Endothelial cell of umbilical vein (primary cell): ENCODE measurements at regions not wholly inside any gene's neighbourhood (a gene's known extent, or its start where the extent isn't known, plus 50 kb on each side); places are given as distances from the start of the nearest gene placed in this dataset.

Source experiments
- BruUV-seq: library from RNA; stranded (reverse); fragments of 400-500 nt; replicated peaks from 2 replicates; lab custom pipeline; 2021; lab: Mats Ljungman, UMichigan
- CTCF ChIA-PET: fragments of 300-600, 350-600 bp; sonication (Branson Sonifier 250); formaldehyde crosslinking; loops from one replicate; lab custom pipeline; 2021; ENCODE audit warnings: antibody characterized with exemption, inconsistent platforms; lab: Charles Lee
- POLR2A ChIA-PET: fragments of 300-600, 350-600 bp; sonication (Branson Sonifier 250); formaldehyde crosslinking; loops from one replicate; lab custom pipeline; 2021; ENCODE audit warnings: antibody characterized with exemption, inconsistent platforms; lab: Charles Lee
- DNase-seq: peaks from one replicate; pipeline ENCODE4 v3.0.0-alpha.2; 2011; ENCODE audit warnings: low read depth, low spot score
- FAIRE-seq: peaks from 2 replicates; lab custom pipeline; 2011; peaks lifted over from hg19 to GRCh38; lab: Jason Lieb, UNC
- H2AFZ ChIP-seq: 2 replicates; pipeline ENCODE4 v1.6.0; 2012; ENCODE audit warnings: low read depth, low read length, control low read depth, inconsistent platforms
- H3K27ac ChIP-seq: 2 replicates; pipeline ENCODE4 v1.5.1; 2011; ENCODE audit warnings: low read depth, mild to moderate bottlenecking, control low read depth, low read length, moderate library complexity; ENCODE audit not compliant: insufficient read depth
- H3K27me3 ChIP-seq, 2 experiments: 2 replicates each; pipeline versions ENCODE4 v1.6.0 to v1.6.1; 2011; ENCODE audit warnings: low read length in 2 of 2, mixed read lengths in 1 of 2; ENCODE audit not compliant: control insufficient read depth in 2 of 2, insufficient read depth in 2 of 2
- H3K36me3 ChIP-seq, 2 experiments: 2 replicates in 1 of 2; 3 replicates in 1 of 2; pipeline ENCODE4 v1.5.1; 2011; ENCODE audit warnings: low read length in 2 of 2, mild to moderate bottlenecking in 1 of 2, moderate library complexity in 1 of 2; ENCODE audit not compliant: control insufficient read depth in 2 of 2, insufficient read depth in 2 of 2; ENCODE audit errors: extremely low read depth in 1 of 2
- H3K4me1 ChIP-seq: 3 replicates; pipeline ENCODE4 v1.5.1; 2011; ENCODE audit warnings: mild to moderate bottlenecking, low read length; ENCODE audit not compliant: control insufficient read depth, insufficient read depth; ENCODE audit errors: extremely low read depth
- H3K4me2 ChIP-seq: 2 replicates; pipeline ENCODE4 v1.6.1; 2011; ENCODE audit warnings: low read length, control low read depth, mixed read lengths; ENCODE audit not compliant: insufficient read depth
- H3K4me3 ChIP-seq, 3 experiments: fragments of 200-600 bp in 1 of 3; sonication (generic), shearing (Covaris generic) in 1 of 3; replicated peaks in 1 of 3; 2 replicates each; pipeline ENCODE4 v1.5.1; 2011 to 2016; ENCODE audit warnings: control low read depth in 3 of 3, low read length in 3 of 3, mild to moderate bottlenecking in 2 of 3, inconsistent platforms in 1 of 3, low read depth in 1 of 3, moderate library complexity in 1 of 3; ENCODE audit not compliant: insufficient read depth in 1 of 3
- H3K79me2 ChIP-seq: 2 replicates; pipeline ENCODE4 v1.6.0; 2012; ENCODE audit warnings: low read length, inconsistent platforms; ENCODE audit not compliant: control insufficient read depth, insufficient read depth
- H3K9ac ChIP-seq: replicated peaks from 2 replicates; pipeline ENCODE3; 2011; ENCODE audit warnings: low read length, control low read depth; ENCODE audit not compliant: insufficient read depth; ENCODE audit errors: extremely low read depth
- H3K9me1 ChIP-seq: replicated peaks from 3 replicates; pipeline ENCODE4 v1.6.0; 2011; ENCODE audit warnings: mild to moderate bottlenecking, low read length; ENCODE audit not compliant: control insufficient read depth, insufficient read depth; ENCODE audit errors: extremely low read depth
- H3K9me3 ChIP-seq: replicated peaks from 2 replicates; pipeline ENCODE4 v1.5.1; 2012; ENCODE audit warnings: low read length, inconsistent platforms; ENCODE audit not compliant: control insufficient read depth, insufficient read depth
- H4K20me1 ChIP-seq: replicated peaks from 2 replicates; pipeline ENCODE3; 2011; ENCODE audit warnings: mild to moderate bottlenecking, low read length; ENCODE audit not compliant: control insufficient read depth, insufficient read depth; ENCODE audit errors: extremely low read depth
- JUN ChIP-seq: IDR thresholded peaks from 2 replicates; pipeline ENCODE4 v1.6.1; 2011; ENCODE audit warnings: borderline replicate concordance, low read depth; ENCODE audit not compliant: insufficient read length, insufficient read depth
- MYC ChIP-seq: IDR thresholded peaks from one replicate; pipeline ENCODE4 v1.6.1; 2011; ENCODE audit warnings: mild to moderate bottlenecking, low read depth, low read length
- dilution Hi-C: fragments of 300-500 bp; cut with MboI; formaldehyde crosslinking; loops from one replicate; pipeline ENCODE4 v1.15.0; 2019; ENCODE audit warnings: low sequenced_read_pairs; ENCODE audit not compliant: extremely low pct_ligation_motif_present
- intact Hi-C: fragments of 100-400 bp; cut with micrococcal nuclease; formaldehyde crosslinking; loops from one replicate; pipeline ENCODE4 v1.10.0; 2022
- TF ChIP-seq, protein P1 (sequence below), 2 donors: IDR thresholded peaks; 1 replicate in 1 of 2; 2 replicates in 1 of 2; pipeline ENCODE4 v1.5.1; 2011; ENCODE audit warnings: low read length in 2 of 2, mild to moderate bottlenecking in 2 of 2, moderate library complexity in 2 of 2, control low read depth in 1 of 2, inconsistent platforms in 1 of 2, low read depth in 1 of 2; ENCODE audit not compliant: insufficient read depth in 1 of 2; ENCODE audit errors: extremely low read depth in 1 of 2
- TF ChIP-seq, protein P2 (sequence below): IDR thresholded peaks from 2 replicates; pipeline ENCODE4 v1.6.1; 2011; ENCODE audit not compliant: insufficient read depth, insufficient read length

DNA sequence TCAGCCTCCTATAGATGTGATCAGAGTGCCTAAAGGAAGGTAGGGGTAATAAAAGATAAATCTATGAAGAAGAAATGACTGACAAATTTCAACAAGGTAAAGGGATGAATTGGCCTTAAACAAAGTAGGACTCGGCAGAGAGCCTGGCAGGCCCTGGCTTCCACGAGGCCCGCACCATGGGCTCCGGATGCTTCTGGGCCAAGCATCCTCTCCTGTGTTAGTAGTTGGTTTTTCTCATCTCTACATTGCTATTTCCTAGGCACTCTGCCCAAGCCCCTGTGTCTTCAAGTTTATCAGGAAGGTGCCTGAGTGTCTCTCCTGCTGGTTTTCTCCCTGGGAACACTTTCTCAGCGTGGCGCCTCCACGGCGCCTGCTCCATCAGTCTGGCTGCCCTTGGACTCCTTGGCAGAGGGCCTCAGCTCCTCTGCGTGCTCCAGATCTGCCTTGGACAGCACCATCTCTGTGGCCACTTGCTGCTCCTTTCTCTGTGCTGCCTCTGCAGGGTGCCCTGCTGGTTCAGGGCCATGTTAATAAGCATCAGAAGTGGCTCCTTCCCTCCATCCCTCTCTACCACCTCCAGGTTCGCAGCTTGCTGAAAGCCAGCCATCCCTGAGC is 413.3 kb upstream of the DPP6 start:
- no peaks in the 10 kb centered on the region for H3K36me3 ChIP-seq
- H3K9me3 ChIP-seq: peaks cover 6% of the 10 kb centered on the region
- no peak overlapping the region for H3K4me3 ChIP-seq
- H4K20me1 ChIP-seq: no peaks in the 10 kb centered on the region
- no peaks in the 10 kb centered on the region for H3K9me1 ChIP-seq
- ChIA-PET CTCF (no interaction called here), POLR2A (no interaction called here)
- H3K4me2 ChIP-seq: no peak overlapping the region
- TF ChIP-seq, protein P1, sequence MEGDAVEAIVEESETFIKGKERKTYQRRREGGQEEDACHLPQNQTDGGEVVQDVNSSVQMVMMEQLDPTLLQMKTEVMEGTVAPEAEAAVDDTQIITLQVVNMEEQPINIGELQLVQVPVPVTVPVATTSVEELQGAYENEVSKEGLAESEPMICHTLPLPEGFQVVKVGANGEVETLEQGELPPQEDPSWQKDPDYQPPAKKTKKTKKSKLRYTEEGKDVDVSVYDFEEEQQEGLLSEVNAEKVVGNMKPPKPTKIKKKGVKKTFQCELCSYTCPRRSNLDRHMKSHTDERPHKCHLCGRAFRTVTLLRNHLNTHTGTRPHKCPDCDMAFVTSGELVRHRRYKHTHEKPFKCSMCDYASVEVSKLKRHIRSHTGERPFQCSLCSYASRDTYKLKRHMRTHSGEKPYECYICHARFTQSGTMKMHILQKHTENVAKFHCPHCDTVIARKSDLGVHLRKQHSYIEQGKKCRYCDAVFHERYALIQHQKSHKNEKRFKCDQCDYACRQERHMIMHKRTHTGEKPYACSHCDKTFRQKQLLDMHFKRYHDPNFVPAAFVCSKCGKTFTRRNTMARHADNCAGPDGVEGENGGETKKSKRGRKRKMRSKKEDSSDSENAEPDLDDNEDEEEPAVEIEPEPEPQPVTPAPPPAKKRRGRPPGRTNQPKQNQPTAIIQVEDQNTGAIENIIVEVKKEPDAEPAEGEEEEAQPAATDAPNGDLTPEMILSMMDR (IDR thresholded peaks at IDR 0.05; ENCODE audit: extremely low read depth in 1 of 2, insufficient read depth in 1 of 2, low read depth in 1 of 2, low read length in 2 of 2): no peak
- no peak for TF ChIP-seq MYC
- TF ChIP-seq, protein P2, sequence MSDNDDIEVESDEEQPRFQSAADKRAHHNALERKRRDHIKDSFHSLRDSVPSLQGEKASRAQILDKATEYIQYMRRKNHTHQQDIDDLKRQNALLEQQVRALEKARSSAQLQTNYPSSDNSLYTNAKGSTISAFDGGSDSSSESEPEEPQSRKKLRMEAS: no peak
- dilution Hi-C loops: no loop called here
- no peak overlapping the region for H3K9ac ChIP-seq
- no peak overlapping the region for H2AFZ ChIP-seq
- FAIRE-seq: no peak
- H3K27ac ChIP-seq: no peak overlapping the region
- no peaks in the 10 kb centered on the region for H3K27me3 ChIP-seq
- DNase-seq: no peak
- no peaks in the 10 kb centered on the region for H3K79me2 ChIP-seq
- no TSS peak for BruUV-seq
- intact Hi-C loops: no loop called here
- no peaks in the 10 kb centered on the region for H3K4me1 ChIP-seq

DNA sequence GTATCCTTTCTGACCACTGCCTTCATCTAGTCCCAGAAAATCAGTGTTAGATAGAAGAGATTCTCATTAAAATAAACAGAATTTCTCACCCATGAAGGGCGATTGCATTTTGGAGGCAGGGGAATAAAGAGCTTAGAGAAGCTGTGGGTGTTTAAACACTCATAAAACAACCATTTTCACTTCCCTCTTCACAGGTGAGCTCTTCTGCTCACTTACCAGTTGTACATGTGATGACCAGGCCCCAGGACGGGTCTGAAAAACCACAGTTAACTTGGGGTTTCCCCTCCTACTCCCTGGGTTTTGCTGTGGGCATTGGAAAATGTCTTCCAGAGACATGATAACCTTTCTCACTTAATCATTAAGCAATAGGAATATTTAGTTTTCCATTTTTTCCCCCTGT is 411.6 kb upstream of the DPP6 start:
- no peak overlapping the region for H3K9ac ChIP-seq
- H3K9me1 ChIP-seq: no peaks in the 10 kb centered on the region
- H3K27ac ChIP-seq: no peak overlapping the region
- CTCF ChIA-PET: no interaction called here
- no peaks in the 10 kb centered on the region for H3K27me3 ChIP-seq
- no peaks in the 10 kb centered on the region for H3K36me3 ChIP-seq
- dilution Hi-C loops (no loop called here), intact Hi-C loops (no loop called here)
- H3K4me2 ChIP-seq: no peak overlapping the region
- no peak overlapping the region for H2AFZ ChIP-seq
- BruUV-seq: no TSS peak
- FAIRE-seq: no peak
- no peak for TF ChIP-seq JUN
- TF ChIP-seq, protein P1 (IDR thresholded peaks at IDR 0.05; ENCODE audit: extremely low read depth in 1 of 2, insufficient read depth in 1 of 2, low read depth in 1 of 2, low read length in 2 of 2): no peak
- H3K79me2 ChIP-seq: no peaks in the 10 kb centered on the region
- POLR2A ChIA-PET: no interaction called here
- no peak for DNase-seq
- no peaks in the 10 kb centered on the region for H3K4me1 ChIP-seq
- H3K4me3 ChIP-seq: no peak overlapping the region
- H3K9me3 ChIP-seq: peaks cover 4% of the 10 kb centered on the region
- H4K20me1 ChIP-seq: no peaks in the 10 kb centered on the region
